ENCODE measurements at regions not wholly inside any gene's neighbourhood (a gene's known extent, or its start where the extent isn't known, plus 50 kb on each side); places are given as distances from the start of the nearest gene placed in this dataset.

GRCh38 chr12:82567688-82568087, 119.0 kb upstream of the TMTC2 start:
- TF ChIP-seq CTCF (IDR thresholded peaks at IDR 0.05) (no peak), POLR2A (IDR thresholded peaks at IDR 0.05) (no peak)
